NCI-H128 (cell line): ENCODE measurements at regions not wholly inside any gene's neighbourhood (a gene's known extent, or its start where the extent isn't known, plus 50 kb on each side); places are given as distances from the start of the nearest gene placed in this dataset.

ENCODE experiments used
- DNase-seq: peaks from one replicate; lab custom pipeline; 2025; ENCODE audit not compliant: unreplicated experiment; lab: John Stamatoyannopoulos, UW

GRCh38 chr14:42079911-42080310, 473.2 kb downstream of the LRFN5 start:
- no peak for DNase-seq

- DNase-seq = no peak
Measured at GRCh38 chr14:42078345-42078744, 471.7 kb downstream of the LRFN5 start.

GRCh38 chr14:42070031-42070430, 463.4 kb downstream of the LRFN5 start:
- no peak for DNase-seq

GRCh38 chr14:42057111-42057510, 450.4 kb downstream of the LRFN5 start:
- DNase-seq = no peak

GRCh38 chr14:42047421-42048055, 440.9 kb downstream of the LRFN5 start:
- no peak for DNase-seq

- no peak for DNase-seq
Measured at GRCh38 chr14:42045383-42045782, 438.7 kb downstream of the LRFN5 start.

- no peak for DNase-seq
Measured at GRCh38 chr14:42028607-42029006, 421.9 kb downstream of the LRFN5 start.

- DNase-seq = no peak
Measured at GRCh38 chr14:42027271-42027670, 420.6 kb downstream of the LRFN5 start.

GRCh38 chr14:42023452-42023851, 416.8 kb downstream of the LRFN5 start:
- DNase-seq = no peak

GRCh38 chr14:42014301-42014700, 407.6 kb downstream of the LRFN5 start:
- DNase-seq = no peak

GRCh38 chr14:42013559-42013958, 406.9 kb downstream of the LRFN5 start:
- no peak for DNase-seq

GRCh38 chr14:42013153-42013552, 406.5 kb downstream of the LRFN5 start:
- DNase-seq = no peak

- DNase-seq = no peak
Measured at GRCh38 chr14:42011221-42011620, 404.5 kb downstream of the LRFN5 start.

- DNase-seq = no peak
Measured at GRCh38 chr14:42004321-42004720, 397.6 kb downstream of the LRFN5 start.

- no peak for DNase-seq
Measured at GRCh38 chr14:42002141-42002540, 395.5 kb downstream of the LRFN5 start.

- no peak for DNase-seq
Measured at GRCh38 chr14:42001431-42001830, 394.8 kb downstream of the LRFN5 start.

- no peak for DNase-seq
Measured at GRCh38 chr14:42000450-42000849, 393.8 kb downstream of the LRFN5 start.

- no peak for DNase-seq
Measured at GRCh38 chr14:41993687-41994086, 387.0 kb downstream of the LRFN5 start.

GRCh38 chr14:41986700-41987099, 380.0 kb downstream of the LRFN5 start:
- no peak for DNase-seq

- DNase-seq = no peak
Measured at GRCh38 chr14:41986083-41986645, 379.5 kb downstream of the LRFN5 start.

- DNase-seq = no peak
Measured at GRCh38 chr14:41973178-41973577, 366.5 kb downstream of the LRFN5 start.

- no peak for DNase-seq
Measured at GRCh38 chr14:41972531-41972930, 365.9 kb downstream of the LRFN5 start.

GRCh38 chr14:41960281-41960680, 353.6 kb downstream of the LRFN5 start:
- DNase-seq = no peak
